UCSD-AML1 (cell line): ENCODE measurements at regions not wholly inside any gene's neighbourhood (a gene's known extent, or its start where the extent isn't known, plus 50 kb on each side); places are given as distances from the start of the nearest gene placed in this dataset.
"Not testable (repeated sequence)": the region's sequence is repeated elsewhere in the genome, so short reads cannot be mapped to it uniquely, and the experiment has no call there.

Experiments used
- DNase-seq: peaks from one replicate; lab custom pipeline; 2025; ENCODE audit not compliant: unreplicated experiment; lab: John Stamatoyannopoulos, UW

DNA sequence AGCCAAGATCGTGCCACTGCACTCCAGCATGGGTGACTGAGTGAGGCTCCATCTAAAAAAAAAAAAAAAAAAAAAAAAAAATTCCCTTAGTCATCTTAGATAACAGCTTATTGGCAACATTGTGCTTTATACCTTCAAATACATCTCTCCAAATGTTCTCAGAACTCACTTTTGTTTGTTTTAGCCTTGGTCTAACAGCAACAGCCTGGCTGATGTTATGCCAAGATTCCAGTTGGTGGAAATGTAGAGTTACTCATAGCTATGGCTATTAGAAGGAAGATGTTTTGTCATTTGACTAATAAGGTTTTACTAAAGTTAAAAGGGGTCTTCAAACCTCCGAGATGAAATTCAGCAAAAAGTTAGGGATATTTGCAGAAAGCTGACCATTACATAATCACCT lies 481.4 kb downstream of the NEBL start:
- DNase-seq = no peak

DNA sequence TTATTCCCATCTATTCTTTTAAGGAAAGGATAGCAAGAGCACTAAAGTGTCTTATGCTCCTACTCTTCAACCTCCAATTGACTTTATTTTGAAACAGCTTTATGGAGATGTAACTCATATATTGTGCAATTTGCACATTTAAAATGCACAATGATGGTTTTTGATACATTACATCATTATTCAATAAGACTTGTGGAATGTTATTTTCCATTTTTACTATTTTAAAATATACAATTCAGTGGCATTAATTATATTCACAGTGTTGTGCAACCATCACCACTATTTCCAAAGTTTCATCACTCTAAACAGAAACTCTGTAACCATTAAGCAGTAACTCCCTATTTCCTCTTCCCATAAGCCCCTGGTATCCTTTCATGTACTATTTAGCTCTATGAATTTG lies 489.8 kb downstream of the NEBL start:
- no peak for DNase-seq

DNA sequence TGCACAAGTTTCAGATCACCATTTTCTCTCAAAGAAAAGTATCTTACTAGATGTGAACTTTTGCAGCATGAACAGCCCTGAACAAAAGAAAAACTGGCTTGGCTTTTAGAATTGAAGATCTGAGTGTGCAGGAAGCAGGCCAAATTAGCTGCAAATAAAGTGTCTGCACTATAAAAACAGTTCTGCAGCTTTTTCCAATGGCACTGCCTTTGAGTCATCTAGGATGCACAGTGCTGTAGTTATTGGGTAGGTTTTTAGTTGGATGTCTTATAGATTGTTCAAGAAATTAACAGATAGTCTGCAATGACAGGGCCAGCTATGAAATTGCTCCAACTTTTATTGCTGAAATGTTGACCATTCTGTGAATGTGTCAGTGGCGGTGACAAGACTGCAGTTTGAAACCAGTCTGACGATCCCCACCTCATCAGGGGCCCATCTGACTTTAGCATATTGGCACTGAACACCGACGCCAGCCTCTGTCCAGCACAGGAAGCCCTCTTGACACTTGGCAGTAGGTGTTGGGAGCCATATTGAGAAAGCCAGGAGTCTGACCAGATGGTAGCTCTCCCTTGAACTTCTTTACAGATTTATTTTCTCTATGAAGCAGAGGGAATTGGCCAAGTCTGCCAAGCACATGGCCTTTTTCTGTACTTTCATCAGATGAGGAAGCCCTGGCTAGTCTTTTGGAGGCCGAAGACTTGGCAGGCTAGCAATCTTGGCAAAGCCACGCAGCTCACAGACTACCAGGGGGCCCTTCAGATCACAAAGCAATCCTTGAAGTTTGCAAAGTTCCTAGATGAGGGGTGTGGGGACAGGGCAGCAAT lies 490.6 kb downstream of the NEBL start:
- no peak for DNase-seq

DNA sequence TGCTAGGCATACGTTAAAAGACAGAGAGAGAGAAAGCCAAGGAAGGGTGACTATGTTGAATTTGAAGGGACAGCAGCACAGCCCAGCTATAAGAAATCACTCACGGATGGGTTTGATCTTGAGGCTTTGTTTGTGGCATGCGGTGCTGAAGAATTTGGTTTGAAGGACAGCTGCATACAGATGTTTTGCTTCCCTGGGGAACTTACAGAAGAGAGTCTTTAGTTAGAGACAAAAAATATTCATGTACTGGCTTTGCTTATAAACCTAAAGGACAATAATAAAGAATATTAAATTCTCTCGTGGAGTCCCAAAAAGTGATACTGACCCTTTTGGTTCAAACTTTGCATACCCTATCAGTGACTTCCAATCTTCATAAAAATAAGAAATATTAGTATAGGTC lies 491.4 kb downstream of the NEBL start:
- DNase-seq = no peak

DNA sequence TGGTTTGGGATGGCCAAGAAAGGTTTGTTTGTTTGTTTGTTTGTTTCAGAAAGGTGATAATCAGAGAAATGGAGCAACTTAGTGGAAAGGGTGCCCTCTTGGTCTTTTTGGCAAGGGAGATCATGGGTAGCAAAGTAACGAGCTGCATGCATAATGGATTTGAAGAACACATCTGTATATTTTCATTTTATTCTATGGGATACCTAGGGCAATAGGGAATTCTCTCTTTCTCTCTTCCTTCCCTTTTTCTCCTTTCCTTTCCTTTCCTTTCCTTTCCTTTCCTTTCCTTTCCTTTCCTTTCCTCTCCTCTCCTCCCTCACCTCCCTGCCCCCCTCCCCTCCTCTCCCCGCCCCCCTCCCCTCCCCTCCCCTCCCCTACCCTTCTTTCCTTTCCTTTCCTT lies 492.1 kb downstream of the NEBL start:
- no peak for DNase-seq

DNA sequence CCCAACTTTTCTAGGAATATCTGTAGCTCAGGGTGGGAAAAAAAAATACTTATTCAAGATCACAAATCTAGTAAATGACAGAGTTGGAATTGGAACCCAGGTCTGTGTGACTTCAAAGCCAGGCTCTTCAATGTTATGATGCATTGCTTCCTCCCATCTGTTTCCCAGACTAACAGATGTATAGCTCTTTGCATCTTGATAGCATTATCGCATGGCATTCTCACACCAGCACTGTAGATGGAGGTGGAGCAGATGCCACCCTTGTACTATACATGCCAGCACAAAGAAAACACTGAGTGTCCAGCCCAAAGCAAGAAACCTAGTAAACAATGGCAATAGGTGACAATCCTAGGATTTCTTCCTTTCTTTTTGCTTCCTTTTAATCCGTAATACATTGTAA lies 497.3 kb downstream of the NEBL start:
- no peak for DNase-seq

DNA sequence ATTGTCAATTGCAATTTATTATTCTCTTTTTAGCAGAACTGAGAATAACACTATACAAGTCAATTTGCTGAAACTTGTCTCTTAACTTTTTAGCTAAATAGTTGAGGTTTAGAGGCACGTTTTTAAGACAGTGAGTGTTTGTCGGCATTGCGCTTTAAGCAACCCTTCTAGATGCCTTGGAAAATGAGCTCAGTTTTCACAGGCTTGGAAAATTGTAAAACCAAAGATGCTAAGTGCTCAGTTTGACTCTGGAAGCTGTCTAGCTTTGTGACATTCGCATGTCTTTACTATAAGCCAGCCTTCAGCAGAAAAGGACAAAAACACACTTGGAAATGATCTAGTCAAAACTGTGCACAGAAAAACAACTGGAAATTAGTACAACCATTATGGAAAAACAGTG lies 500.4 kb downstream of the NEBL start:
- DNase-seq = no peak

DNA sequence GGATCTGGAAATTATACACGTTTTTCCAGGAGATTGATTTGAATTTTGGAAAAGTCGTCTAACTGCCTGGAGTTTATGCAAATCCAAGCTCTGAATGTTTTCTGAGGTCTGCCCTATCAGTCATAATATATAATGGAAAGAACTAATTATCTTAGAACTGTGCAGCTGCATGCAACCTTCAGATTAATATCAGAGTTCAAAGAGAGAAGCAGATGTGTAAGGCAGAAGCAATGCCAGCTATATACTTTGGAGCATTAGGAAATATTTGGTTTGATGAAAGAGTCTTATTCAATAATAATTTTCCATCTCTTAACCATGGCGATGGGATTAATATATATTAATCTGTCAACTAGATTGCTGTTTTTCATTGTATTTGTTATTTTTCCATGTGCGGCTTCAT lies 500.9 kb downstream of the NEBL start:
- DNase-seq = no peak

DNA sequence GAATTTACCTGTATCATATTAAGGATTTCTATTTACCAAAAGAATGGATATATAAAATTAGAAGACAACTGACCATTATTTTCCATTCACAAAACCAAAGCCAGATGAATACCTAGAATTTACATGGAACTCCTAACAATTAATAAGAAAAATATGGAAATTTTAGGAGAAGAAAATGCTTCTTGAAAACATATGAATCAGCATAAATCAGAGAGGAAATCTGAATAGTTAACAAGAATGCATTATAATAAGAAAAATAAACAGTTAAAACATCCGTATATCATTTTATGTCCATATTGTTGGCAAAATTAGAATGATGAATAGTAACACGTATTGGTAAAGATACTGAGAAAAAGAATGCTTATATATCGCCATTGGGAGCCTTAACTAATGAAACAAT lies 505.5 kb downstream of the NEBL start:
- DNase-seq = no peak

DNA sequence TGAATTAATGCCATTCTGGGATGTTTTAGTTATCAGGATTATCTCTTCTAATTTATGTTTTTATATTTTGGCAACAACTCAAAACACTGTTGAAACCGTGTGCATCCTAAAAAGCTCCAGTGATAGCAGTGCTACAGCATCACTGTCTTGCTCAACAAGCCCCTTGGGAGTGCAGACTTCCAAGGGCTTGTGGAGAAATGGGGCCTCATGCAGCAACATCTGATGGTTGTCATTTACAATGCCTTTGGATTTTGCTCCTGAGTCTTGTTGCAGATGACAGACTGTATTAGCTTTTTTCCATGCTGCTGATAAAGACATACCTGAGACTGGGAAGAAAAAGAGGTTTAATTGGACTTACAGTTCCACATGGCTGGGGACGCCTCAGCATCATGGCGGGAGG lies 515.4 kb downstream of the NEBL start:
- DNase-seq = no peak

DNA sequence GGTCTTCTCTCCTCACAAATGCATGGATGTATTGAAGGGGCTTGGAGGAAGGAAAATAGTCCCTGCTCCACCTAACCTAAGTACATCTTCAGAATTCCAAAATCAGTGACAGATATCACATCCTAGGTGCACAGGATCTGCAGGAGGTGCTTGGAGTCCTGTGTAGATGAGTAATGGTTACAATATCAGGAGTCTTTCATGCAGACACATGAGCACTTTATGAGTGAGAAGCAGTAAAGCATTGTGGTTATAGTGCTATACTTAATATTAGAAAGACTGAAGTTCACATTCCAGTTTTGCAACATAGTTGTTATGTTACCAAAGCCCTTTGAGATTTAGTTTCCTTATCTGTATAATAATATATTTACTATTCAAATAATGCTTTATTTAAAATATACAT lies 516.7 kb downstream of the NEBL start:
- no peak for DNase-seq

DNA sequence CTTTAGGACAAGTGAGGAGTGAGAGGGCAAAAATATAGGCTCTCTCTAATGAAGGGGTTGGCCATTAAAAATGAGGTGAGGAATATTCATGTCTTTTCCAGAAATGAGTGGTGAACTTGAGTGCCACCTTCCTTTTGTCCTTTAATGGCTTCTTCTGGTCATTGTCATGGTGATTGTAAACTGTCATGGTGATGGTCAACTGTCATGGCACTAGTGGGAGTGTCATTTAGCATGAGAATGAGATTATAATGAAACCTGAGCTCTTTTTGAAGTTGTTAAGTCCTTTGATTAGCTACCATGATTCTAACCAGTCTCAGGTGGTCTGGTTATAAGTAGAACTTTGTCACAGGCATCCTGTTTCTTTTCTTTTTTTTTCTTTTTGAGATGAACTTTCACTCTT lies 524.4 kb downstream of the NEBL start:
- no peak for DNase-seq

DNA sequence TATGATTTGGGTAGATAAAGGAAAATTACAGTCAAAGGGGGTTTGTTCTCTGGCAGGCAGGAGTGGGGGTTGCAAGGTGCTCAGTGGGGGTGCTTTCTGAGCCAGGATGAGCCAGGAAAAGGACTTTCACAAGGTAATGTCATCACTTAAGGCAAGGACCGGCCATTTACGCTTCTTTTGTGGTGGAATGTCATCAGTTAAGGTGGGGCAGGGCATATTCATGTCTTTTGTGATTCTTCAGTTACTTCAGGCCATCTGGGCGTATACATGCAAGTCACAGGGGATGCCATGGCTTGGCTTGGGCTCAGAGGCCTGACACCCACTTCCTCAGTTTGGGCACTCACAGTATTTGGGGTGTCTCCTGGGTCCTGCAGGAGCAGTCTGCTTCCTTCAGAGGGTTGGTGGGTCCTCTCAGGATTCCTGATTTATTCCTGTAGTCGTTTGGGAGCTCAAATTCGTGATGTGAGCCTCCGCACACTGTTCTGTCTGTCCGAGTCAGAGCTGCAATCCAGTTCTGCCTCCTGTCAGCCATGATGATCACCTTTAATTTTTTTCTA lies 526.1 kb downstream of the NEBL start:
- not testable (repeated sequence) for DNase-seq

DNA sequence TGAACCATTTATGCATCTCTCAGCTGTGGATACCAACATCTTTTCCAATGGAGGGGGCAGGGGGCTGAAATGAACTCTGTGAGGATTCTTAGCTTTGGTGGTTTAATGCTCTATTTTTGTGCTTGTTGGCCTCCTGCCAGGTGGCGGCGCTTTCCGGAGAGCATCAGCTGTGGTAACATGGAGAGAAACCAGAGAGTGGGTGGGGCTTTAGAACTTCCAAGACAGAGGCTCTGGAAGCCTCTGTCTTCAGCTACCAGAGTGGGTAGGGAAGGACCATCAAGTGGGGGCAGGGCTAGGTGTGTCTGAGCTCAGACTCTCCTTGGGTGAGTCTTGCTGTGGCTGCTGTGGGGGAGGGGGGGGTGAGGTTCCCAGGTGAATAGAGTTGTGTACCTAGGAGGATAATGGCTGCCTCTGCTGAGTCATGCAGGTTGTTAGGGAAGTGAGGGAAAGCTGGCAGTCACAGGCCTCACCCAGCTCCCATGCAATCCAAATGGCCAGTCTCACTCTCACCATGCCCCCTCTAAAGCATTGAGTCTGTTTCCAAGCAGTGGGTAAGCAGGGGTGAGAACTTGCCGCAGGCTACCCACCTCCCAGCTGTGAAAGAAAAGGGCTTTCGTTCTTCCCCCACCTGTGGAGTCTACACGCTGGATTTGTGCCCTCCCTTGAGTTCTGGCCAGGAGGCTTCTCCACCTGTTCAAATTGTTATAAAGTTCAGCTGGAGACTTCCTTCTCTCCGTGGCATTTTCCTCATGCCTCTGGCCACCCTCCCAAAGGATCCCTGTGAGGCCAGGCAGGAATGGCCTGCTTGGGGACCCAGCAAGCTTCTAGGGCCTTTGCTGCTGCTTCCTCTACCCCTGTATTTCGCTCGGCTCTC lies 527.0 kb downstream of the NEBL start:
- DNase-seq = no peak

DNA sequence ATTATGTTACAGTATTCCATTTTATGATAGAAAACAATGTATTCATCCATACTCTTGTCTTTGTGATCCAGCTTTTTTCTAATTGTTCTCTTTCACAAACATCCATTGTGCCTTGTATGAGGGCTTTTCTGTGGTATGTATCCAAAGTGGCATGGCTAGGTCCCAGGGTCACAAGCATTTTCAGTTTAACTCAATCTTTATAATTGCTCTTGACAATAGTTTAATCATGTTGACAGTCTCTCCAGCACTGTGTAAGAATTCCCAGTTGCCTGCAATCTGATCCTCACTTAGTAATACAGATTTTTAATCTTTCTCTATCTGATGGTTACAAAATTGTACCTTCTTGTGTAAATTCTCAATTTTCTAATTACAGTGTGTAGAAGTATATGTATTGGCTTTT lies 533.4 kb downstream of the NEBL start:
- no peak for DNase-seq

DNA sequence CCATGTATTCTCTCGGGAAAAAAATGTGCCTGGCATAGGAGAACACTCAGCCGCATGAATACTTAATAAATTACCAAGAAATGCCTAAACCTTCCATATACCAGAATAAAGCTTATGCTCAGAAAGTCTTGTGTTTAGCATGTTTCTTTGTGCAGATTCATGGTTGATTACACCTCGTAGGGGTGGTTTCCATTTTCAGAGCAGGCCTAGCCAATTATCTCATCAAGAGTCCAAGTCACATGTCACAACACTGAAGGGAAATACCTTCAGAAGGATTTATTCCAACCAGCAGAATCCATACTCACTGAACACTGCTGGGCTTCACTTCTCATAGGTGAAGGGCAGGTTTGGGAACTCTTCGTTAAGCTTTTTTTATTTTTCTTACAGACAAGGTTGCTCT lies 539.7 kb downstream of the PLXDC2 start:
- DNase-seq = no peak

DNA sequence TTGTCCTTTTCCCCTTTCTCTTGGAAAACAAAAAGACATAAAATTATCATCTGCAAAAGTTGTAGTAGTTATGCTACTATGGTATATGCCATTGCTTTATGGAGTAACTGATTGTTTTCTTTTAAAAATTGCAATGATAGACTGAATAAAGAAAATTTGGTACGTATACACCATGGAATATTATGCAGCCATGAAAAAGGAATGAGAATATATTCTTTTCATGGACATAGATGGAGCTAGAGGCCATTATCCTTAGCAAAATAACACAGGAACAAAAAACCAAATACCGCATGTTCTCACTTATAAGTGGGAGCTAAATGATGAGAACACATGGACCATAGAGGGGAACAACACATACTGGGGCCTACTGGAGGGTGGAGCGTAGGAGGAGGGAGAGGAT lies 538.8 kb downstream of the PLXDC2 start:
- DNase-seq = no peak

DNA sequence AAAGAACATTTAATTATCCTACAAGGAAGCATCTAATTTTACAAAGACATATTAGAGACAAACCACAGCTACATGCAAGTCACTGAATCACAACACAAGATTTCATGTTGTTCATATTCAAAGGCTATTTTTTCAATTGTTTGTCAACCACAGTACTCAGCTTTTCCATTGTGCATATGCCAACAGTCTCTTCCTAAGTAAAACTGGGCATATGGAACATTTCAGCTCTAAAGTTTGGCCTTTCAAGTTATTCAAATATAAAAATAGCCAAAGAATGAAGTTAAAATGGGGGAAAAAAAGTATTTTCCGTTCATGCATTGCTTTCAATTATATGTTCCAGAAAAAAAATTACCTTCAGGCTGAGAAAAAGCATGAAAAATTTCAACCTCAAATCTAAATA lies 537.9 kb downstream of the PLXDC2 start:
- DNase-seq = no peak

DNA sequence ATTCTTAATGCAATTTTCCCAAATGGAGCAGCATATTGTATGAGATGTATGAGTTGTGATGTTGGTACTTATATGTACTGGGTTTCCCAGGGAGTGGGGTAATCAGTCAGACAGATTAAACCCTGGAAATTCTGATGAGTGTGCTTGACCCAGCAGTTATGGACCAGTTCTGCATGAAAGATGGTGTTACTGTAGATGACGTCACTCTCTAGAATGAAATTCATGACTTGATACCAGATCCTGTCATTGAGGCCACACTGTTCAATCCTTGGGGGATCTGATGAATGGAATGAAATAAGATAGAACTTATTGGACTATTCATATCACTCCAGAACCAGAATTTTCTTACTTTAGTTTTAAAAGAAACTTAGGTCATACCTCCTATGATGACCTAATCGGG lies 534.3 kb downstream of the PLXDC2 start:
- DNase-seq = no peak

DNA sequence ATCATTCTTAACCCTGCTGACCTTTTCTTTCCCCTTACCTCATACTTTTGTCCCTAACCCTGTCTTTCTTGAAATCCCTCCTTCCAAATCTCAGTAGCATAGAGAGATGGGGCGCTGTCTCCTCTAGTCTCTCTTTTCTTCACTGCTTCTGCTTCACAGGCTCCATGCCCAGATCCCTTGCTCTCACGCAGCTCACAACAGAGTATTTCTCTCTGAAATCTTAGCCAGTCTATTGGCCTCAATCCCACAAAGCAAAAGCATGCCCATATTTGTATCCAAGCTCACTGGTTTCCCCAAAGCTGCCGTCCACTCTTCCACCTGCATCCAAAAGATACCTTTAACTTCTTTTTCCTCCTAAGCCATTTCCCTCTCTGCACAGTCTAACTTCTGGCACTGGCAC lies 526.8 kb downstream of the PLXDC2 start:
- no peak for DNase-seq
